Caco-2 (cell line): ENCODE measurements at regions not wholly inside any gene's neighbourhood (a gene's known extent, or its start where the extent isn't known, plus 50 kb on each side); places are given as distances from the start of the nearest gene placed in this dataset.

Source experiments
- BruUV-seq: library from RNA; stranded (reverse); fragments of 400-500 nt; replicated peaks from 2 replicates; lab custom pipeline; 2021; lab: Mats Ljungman, UMichigan
- CTCF ChIA-PET: fragments of 300-600 bp; sonication (Branson Sonifier 250); formaldehyde crosslinking; loops from one replicate; lab custom pipeline; 2022; ENCODE audit warnings: antibody characterized with exemption; lab: Charles Lee
- POLR2A ChIA-PET: fragments of 300-600 bp; sonication (Branson Sonifier 250); formaldehyde crosslinking; loops from one replicate; lab custom pipeline; 2022; ENCODE audit warnings: antibody characterized with exemption; lab: Charles Lee
- DNase-seq, 2 experiments: peaks; one replicate each; pipeline versions ENCODE4 v3.0.0 to v3.0.0-alpha.2; 2020 to 2022
- H3K27me3 ChIP-seq: replicated peaks from 2 replicates; pipeline ENCODE4 v1.6.0; 2011; ENCODE audit warnings: low read length; ENCODE audit not compliant: control insufficient read depth, insufficient read depth
- H3K36me3 ChIP-seq: 2 replicates; pipeline ENCODE4 v1.5.1; 2011; ENCODE audit warnings: low read length; ENCODE audit not compliant: control insufficient read depth, insufficient read depth
- H3K4me1 ChIP-seq: fragments of 250-450 bp; sonication (Bioruptor Pico); 2 replicates; pipeline ENCODE4 v1.5.1; 2020; ENCODE audit warnings: mild to moderate bottlenecking
- H3K4me3 ChIP-seq: 2 replicates; pipeline ENCODE4 v1.5.1; 2011; ENCODE audit warnings: low read depth, mild to moderate bottlenecking, control low read depth, low read length
- H3K9me3 ChIP-seq: fragments of 250-450 bp; sonication (Bioruptor Pico); 2 replicates; pipeline ENCODE4 v1.5.1; 2020; ENCODE audit warnings: mild to moderate bottlenecking, moderate library complexity
- H3K27ac Mint-ChIP-seq: one replicate; pipeline ENCODE4 v1.8.0; 2022; ENCODE audit warnings: mixed read lengths; ENCODE audit not compliant: unreplicated experiment
- H3K27me3 Mint-ChIP-seq: one replicate; pipeline ENCODE4 v1.8.0; 2022; ENCODE audit warnings: mixed read lengths; ENCODE audit not compliant: insufficient read depth, unreplicated experiment
- H3K36me3 Mint-ChIP-seq: one replicate; pipeline ENCODE4 v1.8.0; 2022; ENCODE audit warnings: mild to moderate bottlenecking, mixed read lengths; ENCODE audit not compliant: insufficient read depth, unreplicated experiment
- H3K4me1 Mint-ChIP-seq: one replicate; pipeline ENCODE4 v1.8.0; 2022; ENCODE audit warnings: low read depth, mixed read lengths; ENCODE audit not compliant: unreplicated experiment
- H3K4me3 Mint-ChIP-seq: one replicate; pipeline ENCODE4 v1.8.0; 2022; ENCODE audit warnings: mild to moderate bottlenecking, moderate library complexity, mixed read lengths; ENCODE audit not compliant: unreplicated experiment
- H3K9me3 Mint-ChIP-seq: one replicate; pipeline ENCODE4 v1.8.0; 2022; ENCODE audit warnings: mixed read lengths; ENCODE audit not compliant: unreplicated experiment
- intact Hi-C: fragments of 100-400 bp; cut with micrococcal nuclease; formaldehyde crosslinking; loops from one replicate; pipeline ENCODE4 v1.10.0; 2022; ENCODE audit not compliant: unreplicated experiment
- TF ChIP-seq, protein P1 (sequence below), 2 experiments: fragments of 200-600 bp in 1 of 2; IDR thresholded peaks; 1 replicate in 1 of 2; 2 replicates in 1 of 2; pipeline versions ENCODE4 v1.5.1 to v1.8.0; 2011 to 2022; ENCODE audit warnings: antibody characterized with exemption in 1 of 2, control low read depth in 1 of 2, inconsistent platforms in 1 of 2, low read depth in 1 of 2, low read length in 1 of 2, mild to moderate bottlenecking in 1 of 2, moderate library complexity in 1 of 2; ENCODE audit not compliant: insufficient read depth in 1 of 2, severe bottlenecking in 1 of 2, unreplicated experiment in 1 of 2

DNA sequence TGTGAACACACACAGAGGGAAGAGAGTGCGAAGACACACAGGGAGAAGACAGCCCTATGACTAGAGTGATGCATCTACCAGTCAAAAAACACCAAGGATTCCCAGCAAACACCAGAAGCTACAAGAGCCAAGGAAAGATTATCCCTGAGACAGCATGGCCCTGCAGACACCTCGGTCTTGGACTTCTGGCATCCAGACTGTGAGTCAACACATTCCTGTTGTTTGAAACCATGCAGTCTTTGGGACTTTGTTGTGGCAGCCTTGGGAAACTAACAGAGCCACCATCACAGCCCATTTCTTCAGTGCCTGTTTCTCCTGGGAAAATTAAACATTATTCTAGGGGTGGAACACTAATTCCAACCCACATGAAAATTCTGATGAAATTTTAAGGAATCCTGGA, 220.6 kb downstream of the GXYLT1 start:
- H3K36me3 ChIP-seq, result no peaks in the 10 kb centered on the region
- H3K4me3 ChIP-seq, result no peak overlapping the region
- no peak for DNase-seq
- H3K4me1 ChIP-seq, result no peaks in the 10 kb centered on the region
- Mint-ChIP-seq H3K4me3 (no peak overlapping the region), H3K4me1 (no peaks in the 10 kb centered on the region), H3K27ac (no peak overlapping the region), H3K9me3 (no peaks in the 10 kb centered on the region), H3K36me3 (no peaks in the 10 kb centered on the region), H3K27me3 (peaks cover 14% of the 10 kb centered on the region)
- TF ChIP-seq, protein P1, sequence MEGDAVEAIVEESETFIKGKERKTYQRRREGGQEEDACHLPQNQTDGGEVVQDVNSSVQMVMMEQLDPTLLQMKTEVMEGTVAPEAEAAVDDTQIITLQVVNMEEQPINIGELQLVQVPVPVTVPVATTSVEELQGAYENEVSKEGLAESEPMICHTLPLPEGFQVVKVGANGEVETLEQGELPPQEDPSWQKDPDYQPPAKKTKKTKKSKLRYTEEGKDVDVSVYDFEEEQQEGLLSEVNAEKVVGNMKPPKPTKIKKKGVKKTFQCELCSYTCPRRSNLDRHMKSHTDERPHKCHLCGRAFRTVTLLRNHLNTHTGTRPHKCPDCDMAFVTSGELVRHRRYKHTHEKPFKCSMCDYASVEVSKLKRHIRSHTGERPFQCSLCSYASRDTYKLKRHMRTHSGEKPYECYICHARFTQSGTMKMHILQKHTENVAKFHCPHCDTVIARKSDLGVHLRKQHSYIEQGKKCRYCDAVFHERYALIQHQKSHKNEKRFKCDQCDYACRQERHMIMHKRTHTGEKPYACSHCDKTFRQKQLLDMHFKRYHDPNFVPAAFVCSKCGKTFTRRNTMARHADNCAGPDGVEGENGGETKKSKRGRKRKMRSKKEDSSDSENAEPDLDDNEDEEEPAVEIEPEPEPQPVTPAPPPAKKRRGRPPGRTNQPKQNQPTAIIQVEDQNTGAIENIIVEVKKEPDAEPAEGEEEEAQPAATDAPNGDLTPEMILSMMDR (IDR thresholded peaks at IDR 0.05; ENCODE audit: insufficient read depth in 1 of 2, low read depth in 1 of 2, low read length in 1 of 2, severe bottlenecking in 1 of 2, unreplicated experiment in 1 of 2), result no peak
- POLR2A ChIA-PET, result no interaction called here
- CTCF ChIA-PET, result no interaction called here
- H3K9me3 ChIP-seq, result no peaks in the 10 kb centered on the region
- intact Hi-C loops, result no loop called here
- H3K27me3 ChIP-seq, result no peaks in the 10 kb centered on the region
- BruUV-seq, result no TSS peak

DNA sequence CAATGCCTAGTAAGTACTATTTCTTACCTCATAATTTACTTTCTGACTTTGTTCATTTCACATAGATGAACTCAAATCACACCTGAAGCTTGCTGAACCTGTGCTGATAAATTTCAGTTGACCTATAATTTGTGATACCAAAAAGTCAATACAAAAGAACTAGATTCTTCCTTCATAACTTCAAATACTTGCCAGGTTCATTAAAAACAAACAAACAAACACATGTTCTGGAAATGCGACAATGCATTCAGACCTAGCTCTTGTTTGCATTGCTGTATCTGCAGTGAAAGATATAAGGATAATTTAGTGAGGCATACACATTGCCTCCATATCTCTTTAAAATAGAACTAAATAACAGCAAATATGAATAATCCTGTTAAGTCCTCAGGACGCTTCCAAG, 221.3 kb downstream of the GXYLT1 start:
- Histone ChIP-seq H3K27me3 (no peaks in the 10 kb centered on the region), H3K9me3 (no peaks in the 10 kb centered on the region), H3K36me3 (no peaks in the 10 kb centered on the region), H3K4me1 (no peaks in the 10 kb centered on the region), H3K4me3 (no peak overlapping the region)
- TF ChIP-seq, protein P1 (IDR thresholded peaks at IDR 0.05; ENCODE audit: insufficient read depth in 1 of 2, low read depth in 1 of 2, low read length in 1 of 2, severe bottlenecking in 1 of 2, unreplicated experiment in 1 of 2), result no peak
- POLR2A ChIA-PET, result no interaction called here
- Mint-ChIP-seq H3K27ac (no peak overlapping the region), H3K27me3 (peaks cover 14% of the 10 kb centered on the region), H3K9me3 (no peaks in the 10 kb centered on the region), H3K4me1 (no peaks in the 10 kb centered on the region), H3K36me3 (no peaks in the 10 kb centered on the region), H3K4me3 (no peak overlapping the region)
- no TSS peak for BruUV-seq
- CTCF ChIA-PET, result no interaction called here
- intact Hi-C loops, result no loop called here
- DNase-seq, result no peak

DNA sequence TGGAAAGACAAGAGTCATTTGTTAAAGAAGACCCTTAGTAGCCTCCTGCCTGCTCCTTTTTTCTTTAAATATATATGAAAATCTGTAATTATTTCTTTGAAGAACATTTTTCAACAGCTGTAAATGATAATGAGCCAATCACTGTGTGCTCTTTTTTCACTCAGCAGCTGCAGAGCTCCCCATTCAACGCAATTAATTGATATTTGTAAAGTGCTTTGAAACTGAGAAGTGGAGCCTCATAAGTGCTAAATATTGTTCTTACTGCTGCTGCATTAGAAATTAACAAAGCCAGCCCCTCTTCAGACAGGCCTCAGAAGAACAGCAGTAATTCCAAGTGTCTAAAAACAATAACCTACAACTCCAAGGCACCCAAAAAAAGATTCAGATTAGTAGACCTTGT, 224.3 kb downstream of the GXYLT1 start:
- H3K9me3 Mint-ChIP-seq, result no peaks in the 10 kb centered on the region
- Histone ChIP-seq H3K36me3 (no peaks in the 10 kb centered on the region), H3K4me1 (no peaks in the 10 kb centered on the region), H3K9me3 (no peaks in the 10 kb centered on the region), H3K4me3 (no peak overlapping the region), H3K27me3 (no peaks in the 10 kb centered on the region)
- H3K27ac Mint-ChIP-seq, result no peak overlapping the region
- no TSS peak for BruUV-seq
- DNase-seq, result no peak
- intact Hi-C loops, result no loop called here
- ChIA-PET CTCF (no interaction called here), POLR2A (no interaction called here)
- H3K4me3 Mint-ChIP-seq, result no peak overlapping the region
- H3K27me3 Mint-ChIP-seq, result peaks cover 15% of the 10 kb centered on the region
- no peaks in the 10 kb centered on the region for H3K4me1 Mint-ChIP-seq
- H3K36me3 Mint-ChIP-seq, result no peaks in the 10 kb centered on the region
- TF ChIP-seq, protein P1 (IDR thresholded peaks at IDR 0.05; ENCODE audit: insufficient read depth in 1 of 2, low read depth in 1 of 2, low read length in 1 of 2, severe bottlenecking in 1 of 2, unreplicated experiment in 1 of 2), result no peak
